ENCODE measurements at regions not wholly inside any gene's neighbourhood (a gene's known extent, or its start where the extent isn't known, plus 50 kb on each side); places are given as distances from the start of the nearest gene placed in this dataset.

- no peak for TF ChIP-seq CTCF (IDR thresholded peaks at IDR 0.05)
- TF ChIP-seq POLR2A (IDR thresholded peaks at IDR 0.05) = peak in 1 of 3 donors; percentile 7
Observed at GRCh38 chr5:175796536-175797499, 74.6 kb upstream of the CPLX2 start.

Data from body of pancreas (tissue), 4 donors.